Femur (tissue), 1 donor: ENCODE measurements at regions not wholly inside any gene's neighbourhood (a gene's known extent, or its start where the extent isn't known, plus 50 kb on each side); places are given as distances from the start of the nearest gene placed in this dataset.
"Not testable (repeated sequence)": the region's sequence is repeated elsewhere in the genome, so short reads cannot be mapped to it uniquely, and the experiment has no call there.

Source experiments
- DNase-seq: peaks from one replicate; pipeline ENCODE4 v3.0.0-alpha.2; 2017

DNA sequence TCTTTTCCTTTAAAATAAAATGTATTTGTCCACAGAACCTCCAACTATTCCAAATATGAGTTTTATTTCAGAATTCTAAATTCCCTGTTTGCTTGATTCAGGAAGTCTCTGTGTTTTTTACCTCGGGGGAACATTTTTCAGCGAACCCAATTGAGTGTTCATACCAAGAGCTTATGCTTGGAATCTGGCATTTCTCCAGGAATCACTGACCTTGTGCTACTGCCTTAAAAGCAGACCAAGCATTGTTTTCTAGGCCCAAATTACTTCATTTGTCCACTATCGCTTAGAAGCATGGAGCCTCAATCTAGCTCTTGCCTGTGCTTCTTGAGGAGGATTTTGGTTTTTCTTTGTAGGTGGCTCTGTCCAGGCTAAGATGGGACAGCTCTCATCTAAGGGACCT lies 59.4 kb downstream of the EBLN1 start:
- DNase-seq: no peak

DNA sequence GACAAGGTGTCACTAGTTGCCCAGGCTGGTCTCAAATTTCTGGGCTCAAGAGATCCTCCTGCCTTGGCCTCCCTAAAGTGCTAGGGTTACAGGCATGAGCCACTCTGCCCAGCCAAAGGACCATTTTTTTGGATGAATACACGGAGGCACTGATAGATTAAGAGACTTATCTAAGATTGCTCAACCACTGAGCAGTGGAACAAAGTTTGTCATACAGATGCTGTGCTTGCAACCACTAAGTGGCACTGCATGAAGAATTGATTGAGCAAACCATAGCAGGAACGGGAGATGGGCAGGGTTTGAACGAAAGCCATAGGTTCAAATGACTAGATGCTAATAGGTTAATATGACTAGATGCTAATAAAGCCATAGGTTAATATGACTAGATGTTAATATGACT lies 61.1 kb downstream of the EBLN1 start:
- DNase-seq: no peak

DNA sequence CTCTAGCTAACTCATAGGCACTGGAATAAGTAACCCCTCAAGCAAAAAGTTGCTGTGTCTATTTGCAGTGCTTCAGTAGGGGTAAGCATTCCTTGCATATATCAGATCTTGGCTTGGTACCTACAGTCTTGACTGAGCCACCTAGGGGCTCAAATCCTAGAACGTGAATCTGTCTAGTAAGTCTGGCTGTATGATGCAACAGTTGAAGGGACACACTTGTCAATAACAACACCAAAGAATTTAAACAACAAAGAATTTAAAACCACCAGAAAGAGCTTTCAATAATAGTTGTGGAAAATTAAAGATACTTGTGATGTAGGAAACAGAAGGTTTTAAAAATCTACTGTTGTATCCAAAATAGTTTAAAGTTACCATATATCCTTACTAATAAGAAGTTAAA lies 65.4 kb downstream of the EBLN1 start:
- DNase-seq: no peak

DNA sequence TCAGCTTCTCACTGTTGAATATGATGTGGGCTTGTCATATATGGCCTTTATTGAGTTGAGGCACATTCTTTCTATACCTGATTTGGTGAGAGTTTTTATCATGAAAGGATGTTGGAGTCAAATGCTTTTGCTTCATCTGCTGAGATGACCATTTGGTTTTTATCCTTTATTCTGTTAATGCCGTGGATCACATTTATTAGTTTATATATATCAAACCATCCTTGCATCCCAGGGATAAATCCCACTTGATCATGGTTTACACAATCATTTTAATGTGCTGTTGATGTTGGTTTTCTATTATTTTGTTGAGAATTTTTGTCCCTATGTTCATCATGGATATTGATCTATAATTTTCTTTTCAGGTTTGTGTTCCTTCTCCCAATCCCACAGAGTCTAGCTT lies 67.0 kb downstream of the EBLN1 start:
- DNase-seq: no peak

DNA sequence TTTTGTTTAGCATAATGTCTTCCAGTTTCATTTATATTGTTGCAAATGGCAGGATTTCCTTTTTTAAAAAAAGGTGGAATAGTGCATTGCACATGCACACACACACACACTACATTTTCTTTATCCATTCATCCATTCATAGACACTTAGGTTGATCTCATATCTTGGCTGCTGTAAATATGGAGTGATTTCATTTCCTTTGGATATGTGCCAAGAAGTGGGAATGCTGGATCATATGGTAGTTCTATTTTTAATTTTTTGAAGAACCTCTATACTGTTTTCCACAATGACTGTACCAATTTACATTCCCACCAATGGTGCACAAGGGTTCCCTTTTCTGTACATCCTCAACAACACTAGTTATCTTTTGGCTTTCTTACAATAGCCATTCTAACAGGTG lies 68.9 kb downstream of the EBLN1 start:
- no peak for DNase-seq

DNA sequence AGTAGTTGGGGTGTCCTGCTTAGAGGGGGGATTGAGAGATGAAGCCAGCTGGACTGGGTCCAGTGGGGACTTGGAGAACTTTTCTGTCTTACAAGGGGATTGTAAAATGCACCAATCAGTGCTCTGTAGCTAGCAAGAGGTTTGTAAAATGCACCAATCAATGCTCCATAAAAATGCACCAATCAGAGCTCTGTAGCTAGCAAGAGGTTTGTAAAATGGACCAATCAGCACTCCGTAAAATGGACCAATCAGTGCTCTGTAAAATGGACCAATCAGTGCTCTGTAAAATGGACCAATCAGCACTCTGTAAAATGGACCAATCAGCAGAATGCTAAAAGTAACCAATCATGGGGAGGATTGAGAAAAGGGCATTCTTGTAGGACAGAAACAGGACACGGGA lies 71.9 kb downstream of the EBLN1 start:
- DNase-seq: not testable (repeated sequence)

DNA sequence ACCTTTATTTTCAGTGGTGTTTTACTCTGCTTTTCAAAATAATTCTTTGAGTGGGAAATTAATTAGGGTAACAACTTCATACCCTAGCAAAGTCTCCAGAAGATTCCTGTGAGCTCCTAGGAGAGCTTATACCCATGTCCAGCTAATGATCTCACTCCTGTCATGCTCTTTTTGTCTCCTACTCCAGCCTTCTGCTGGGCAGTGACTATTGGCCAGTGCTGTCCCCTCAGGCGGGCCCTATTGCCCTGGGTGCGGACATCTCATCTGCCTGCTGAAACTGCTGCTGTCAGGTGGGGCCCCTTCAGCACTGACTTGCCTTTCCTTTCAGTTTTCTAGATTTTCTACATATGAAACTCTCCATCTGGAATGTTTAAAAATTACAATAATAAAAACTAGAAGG lies 80.3 kb downstream of the EBLN1 start:
- no peak for DNase-seq

DNA sequence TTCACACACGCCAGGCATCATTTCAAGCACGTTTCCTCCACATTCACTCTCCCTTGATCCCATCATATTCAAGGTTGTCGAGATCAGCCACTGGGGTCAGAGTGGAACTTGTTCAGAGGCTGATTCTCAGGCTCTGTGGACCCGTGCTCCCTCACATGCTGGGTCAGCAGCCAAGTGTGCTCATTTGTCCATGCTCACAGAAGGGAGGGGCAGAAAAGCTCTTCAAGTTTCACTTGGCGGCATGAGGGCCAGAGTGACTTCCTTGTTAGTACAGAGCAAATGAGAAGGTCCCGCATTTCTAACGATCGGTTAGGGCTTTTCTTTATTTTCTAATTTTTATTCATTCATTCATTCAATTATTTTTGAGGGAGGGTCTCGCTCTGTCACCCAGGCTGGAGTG lies 82.2 kb downstream of the EBLN1 start:
- DNase-seq: no peak

DNA sequence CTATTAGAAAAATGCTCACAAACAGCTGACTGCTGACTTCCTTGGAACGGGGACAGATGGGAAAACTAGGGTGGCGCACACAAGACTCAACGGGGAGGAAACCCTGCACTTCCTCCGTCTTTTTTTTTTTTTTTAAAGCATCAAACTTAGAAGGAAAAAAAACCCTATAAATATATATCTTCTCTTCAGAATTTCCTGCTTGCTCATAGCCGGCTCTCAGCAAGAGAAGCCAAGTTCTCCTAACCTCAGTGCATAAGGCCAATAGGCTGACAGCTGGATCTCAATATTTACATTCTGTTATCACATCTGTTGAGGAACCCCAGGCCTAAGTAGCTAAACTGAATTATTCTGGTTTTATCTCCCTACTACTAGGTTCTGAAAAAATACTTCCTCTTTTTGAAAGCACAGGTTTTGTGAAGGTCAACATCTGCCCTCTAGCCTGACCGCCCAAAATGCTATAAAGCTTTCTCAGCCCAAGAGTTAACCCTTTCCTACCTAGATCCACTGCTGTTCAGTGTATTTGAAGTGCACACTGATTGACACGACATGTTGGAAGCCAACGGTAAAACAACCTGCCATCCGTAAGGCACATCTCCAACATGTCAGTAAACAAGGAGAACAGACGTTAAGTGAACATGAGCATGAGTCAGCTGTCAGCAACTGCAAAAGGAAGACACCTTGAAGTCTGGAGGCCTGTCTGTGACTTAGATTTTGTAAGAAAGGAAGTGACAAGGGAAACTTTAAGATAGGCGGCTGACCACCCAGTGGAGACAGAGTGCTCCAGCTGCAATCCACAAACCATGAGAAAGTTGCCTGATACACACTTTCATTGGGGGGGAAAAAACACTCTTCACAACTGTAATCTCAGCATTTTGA lies 83.8 kb downstream of the EBLN1 start:
- peak; percentile 29 for DNase-seq

DNA sequence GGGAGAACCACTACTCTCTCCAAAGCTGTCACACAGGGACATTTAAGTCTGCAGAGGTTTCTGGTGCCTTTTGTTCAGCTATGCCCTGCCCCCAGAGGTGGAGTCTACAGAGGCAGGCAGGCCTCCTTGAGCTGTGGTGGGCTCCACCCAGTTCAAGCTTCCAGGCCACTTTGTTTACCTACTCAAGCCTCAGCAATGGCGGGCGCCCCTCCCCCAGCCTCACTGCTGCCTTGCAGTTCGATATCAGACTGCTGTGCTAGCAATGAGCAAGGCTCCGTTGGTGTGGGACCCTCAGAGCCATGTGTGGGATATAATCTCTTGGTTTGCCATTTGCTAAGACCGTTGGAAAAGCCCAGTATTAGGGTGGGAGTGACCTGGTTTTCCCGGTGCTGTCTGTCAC lies 87.0 kb downstream of the EBLN1 start:
- not testable (repeated sequence) for DNase-seq

DNA sequence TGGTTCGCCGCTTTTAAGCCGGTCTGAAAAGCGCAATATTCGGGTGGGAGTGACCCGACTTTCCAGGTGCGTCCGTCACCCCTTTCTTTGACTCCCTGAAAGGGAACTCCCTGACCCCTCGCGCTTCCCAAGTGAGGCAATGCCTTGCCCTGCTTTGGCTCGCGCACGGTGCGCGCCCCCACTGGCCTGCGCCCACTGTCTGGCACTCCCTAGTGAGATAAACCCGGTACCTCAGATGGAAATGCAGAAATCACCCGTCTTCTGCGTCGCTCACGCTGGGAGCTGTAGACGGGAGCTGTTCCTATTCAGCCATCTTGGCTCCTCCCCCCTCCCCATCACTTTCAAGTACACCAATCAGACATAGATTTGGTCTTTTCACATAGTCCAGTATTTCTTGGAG lies 88.2 kb downstream of the EBLN1 start:
- DNase-seq: not testable (repeated sequence)

DNA sequence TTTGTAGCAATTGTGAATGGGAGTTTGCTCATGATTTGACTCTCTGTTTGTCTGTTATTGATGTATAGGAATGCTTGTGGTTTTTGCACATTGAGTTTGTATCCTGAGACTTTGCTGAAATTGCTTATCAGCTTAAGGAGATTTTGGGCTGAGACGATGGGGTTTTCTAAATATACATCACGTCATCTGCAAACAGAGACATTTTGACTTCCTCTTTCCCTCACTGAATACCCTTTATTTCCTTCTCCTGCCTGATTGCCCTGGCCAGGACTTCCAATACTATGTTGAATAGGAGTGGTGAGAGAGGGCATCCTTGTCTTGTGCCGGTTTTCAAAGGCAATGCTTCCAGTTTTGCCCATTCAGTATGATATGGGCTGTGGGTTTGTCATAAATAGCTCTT lies 96.6 kb downstream of the EBLN1 start:
- not testable (repeated sequence) for DNase-seq

DNA sequence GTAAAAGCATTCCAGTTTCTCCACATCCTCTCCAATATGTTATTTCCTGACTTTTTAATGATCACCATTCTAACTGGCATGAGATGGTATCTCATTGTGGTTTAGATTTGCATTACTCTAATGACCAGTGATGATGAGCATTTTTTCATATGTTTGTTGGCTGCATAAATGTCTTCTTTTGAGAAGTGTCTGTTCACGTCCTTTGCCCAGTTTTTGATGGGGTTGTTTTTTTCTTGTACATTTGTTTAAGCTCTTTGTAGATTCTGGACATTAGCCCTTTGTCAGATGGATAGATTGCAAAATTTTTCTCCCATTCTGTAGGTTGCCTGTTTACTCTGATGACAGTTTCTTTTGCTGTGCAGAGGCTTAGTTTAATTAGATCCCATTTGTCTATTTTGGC lies 97.7 kb downstream of the EBLN1 start:
- DNase-seq: not testable (repeated sequence)

DNA sequence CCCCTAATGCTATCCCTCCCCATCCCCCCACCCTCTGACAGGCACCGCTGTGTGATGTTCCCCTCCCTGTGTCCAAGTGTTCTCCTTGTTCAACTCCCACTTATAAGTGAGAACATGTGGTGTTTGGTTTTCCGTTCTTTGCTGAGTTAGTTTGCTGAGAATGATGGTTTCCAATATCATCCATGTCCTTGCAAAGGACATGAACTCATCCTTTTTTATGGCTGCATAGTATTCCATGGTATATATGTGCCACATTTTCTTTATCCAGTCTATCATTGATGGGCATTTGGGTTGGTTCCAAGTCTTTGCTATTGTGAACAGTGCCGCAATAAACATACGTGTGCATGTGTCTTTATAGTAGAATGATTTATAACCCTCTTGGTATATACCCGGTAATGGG lies 98.2 kb downstream of the EBLN1 start:
- not testable (repeated sequence) for DNase-seq

DNA sequence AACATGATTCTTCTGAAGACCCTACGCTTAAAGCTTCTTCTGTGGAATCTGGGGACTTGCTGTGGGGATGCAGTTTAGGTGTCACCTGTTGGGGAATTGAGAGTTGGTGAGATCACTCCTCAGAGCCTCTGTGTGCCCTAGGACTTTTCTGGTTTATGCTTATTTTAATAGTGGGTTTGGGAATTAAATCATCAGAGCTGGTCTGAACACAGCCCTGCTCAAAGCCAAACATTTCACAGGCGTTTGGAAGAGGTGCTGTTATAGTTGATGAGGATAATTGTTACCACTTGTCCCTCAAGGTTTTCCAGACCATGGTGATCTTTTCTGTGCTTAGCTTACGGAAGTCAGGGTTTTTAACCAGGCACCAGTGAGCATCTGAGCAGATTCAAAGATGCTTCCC lies 106.1 kb downstream of the EBLN1 start:
- DNase-seq: no peak

DNA sequence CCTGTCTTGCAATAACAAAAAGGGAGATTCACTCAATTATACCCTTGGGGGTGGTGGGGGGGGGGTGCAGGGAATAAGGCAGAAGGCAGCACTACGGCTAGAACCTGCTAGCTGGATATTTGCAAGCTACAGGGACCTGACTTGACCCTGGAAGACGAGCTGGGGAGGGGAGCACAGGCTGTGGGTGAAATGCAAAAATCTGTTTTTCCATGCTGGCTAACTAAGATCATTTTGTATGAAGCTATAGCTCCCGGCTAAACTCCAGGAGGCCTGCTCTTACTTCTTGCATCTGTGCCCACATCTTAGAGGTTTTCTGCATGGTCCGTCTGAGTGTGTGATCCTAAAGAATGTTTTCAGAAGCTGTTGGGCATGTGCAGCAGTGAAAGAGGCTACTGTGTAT lies 106.6 kb downstream of the EBLN1 start:
- no peak for DNase-seq

DNA sequence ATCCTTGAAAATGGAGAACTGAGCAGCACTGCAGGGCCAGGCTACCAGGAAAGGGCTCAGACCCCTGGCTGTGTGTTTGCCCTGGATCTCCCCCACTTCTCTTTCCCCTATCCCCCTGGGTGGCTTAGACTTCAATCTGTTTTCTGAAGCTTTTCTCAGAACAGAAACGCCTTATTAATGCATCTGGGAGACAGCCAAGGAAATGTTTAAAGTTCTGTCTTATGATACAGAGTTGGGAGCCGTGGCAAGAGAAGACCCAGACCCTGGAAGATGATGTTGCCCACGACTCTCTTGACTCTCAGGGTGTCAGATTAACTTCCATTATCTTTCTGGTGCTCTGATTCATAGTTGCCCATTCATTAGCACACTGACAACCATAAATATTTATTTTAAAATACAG lies 107.1 kb downstream of the EBLN1 start:
- no peak for DNase-seq

DNA sequence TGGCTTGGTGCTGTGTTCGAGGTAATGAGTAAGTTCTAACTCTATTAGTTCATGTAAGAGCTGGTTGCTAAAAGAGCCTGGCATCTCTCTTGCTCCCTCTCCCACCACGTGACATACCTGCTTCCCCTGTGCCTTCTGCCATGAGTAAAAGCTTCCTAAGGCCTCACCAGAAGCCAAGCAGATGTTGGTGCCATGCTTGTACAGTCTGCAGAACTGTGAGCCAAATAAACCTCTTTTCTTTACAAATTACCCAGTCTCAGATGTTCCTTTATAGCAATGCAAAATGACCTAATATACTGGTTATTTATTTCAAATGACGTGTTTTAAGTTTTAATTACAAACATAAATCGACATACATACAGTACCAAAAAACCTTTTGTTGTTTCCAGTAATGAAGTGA lies 101.7 kb upstream of the DNAJC1 start:
- no peak for DNase-seq

DNA sequence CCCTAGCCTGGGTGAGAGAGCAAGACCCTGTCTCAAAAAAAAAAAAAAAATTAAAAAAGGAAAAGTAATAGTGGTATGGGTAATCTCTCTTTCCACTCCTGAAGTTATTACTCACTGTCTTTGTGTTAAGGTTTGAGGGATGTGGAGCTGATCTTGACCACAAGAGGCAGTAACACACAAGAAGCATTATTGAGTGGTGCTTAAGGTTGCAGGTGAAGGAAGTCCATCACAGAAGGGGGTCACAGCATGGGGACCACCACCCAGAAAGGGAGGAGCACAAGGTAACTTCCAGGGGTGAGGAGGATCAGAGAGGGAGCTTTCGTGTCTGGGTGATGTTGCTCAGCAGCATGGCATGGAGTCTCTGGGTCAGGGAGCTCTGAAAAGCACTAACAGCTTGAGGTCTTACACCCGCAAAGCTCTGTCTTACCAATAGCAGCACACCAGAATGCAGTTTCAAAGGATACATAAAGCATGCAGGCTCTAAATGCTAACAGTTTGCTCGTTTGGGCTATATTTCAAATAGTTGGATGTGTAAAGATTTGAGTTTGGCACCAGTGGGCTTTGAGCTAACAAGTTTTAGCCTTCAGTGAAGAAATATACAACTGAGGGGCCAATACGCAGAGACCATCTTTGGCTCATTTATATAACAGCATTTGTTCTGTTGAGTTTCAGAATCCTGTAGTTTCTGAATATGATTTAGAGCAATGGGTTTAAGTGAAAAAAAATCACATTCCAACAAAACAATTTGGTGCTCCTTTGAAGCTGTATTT lies 100.4 kb upstream of the DNAJC1 start:
- no peak for DNase-seq

DNA sequence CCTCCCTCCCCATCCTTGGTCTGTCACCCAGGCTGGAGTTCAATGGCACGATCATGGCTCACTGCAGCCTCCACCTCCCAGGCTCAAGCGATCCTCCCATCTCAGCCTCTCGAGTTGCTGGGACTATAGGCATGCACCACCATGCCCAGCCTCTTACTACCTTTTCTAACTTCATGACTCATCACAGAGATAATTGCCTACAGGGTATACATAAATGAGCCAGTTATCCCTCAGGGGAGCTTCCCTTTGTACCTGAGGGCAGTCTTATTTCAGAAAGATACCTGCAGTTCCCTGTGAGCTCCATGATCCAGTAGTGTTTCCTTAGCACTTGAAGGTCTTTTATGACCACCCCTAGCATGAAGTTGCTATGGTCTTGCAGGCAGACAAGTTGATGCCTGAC lies 94.2 kb upstream of the DNAJC1 start:
- DNase-seq: no peak

DNA sequence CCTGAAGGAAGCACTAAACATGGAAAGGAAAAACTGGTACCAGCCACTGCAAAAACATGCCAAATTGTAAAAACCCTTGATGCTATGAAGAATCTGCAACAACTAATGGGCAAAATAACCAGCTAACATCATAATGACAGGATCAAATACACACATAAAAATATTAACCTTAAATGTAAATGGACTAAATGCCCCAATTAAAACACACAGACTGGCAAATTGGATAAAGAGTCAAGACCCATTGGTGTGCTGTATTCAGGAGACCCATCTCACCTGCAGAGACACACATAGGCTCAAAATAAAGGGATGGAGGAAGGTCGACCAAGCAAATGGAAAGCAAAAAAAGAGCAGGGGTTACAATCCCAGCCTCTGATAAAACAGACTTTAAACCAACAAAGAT lies 87.7 kb upstream of the DNAJC1 start:
- DNase-seq: not testable (repeated sequence)

DNA sequence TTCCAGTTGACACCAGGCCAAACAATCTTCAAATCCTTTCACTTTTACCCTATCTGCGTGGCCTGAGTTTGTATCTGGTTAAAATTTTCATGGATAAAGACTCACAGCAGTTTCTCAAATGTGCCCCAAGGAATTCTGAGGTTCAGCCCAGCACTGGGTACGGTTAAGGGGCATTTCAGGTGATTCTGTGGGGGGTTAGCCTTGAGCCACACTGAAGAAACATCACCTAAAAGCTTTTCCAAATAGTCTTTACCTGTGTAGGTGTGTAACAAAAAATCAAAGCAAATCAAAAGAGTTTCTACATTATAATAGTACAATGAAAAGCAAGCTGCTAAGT lies 83.8 kb upstream of the DNAJC1 start:
- no peak for DNase-seq

DNA sequence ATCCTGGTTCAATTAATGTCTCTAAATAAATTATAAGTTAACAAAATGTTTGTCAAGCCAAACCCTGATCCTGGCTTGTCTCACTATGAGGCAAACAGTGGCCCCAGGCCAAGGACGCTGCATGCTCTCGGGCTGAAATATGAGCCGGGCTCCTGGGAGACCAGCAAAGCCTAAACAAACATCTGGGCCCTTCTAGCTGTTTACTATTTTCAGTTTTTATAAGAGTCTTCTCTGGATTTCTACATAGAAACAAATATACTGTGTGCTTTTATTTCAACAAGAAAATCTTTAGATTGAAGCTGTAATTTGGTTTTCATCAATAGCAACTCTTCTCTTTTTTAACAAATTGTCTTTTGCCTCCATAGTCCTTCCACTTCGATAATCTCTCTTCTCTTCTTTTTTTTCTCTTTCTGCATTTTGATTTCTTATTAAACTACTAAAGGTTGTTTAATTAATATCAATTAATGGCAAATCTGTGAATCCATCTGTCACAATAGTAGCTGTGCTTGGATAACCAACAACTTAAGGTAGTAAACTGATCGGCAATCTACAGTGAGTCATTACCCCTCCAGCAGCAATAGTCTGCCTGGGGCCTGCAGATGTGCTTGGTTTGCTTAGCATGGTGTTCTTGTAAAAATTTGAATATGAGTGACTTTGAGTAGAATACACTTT lies 83.3 kb upstream of the DNAJC1 start:
- DNase-seq: peak; percentile 91

DNA sequence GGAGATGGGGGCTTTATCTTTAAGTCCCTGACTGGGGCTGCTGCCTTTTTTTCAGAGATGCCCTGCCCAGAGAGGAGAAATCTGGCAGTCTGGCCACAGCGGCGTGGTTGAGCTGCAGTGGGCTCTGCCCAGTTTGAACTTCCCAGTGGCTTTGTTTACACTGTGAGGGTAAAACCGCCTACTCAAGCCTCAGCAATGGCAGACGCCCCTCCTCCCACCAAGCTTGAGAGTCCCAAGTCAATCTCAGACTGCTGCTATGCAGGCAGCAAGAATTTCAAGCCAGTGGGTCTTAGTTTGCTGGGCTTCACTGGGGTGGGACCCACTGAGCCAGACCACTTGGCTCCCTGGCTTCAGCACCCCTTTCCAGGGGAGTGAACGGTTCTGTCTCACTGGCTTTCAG lies 76.4 kb upstream of the DNAJC1 start:
- DNase-seq: not testable (repeated sequence)
